GM10248 (cell line): ENCODE measurements at regions not wholly inside any gene's neighbourhood (a gene's known extent, or its start where the extent isn't known, plus 50 kb on each side); places are given as distances from the start of the nearest gene placed in this dataset.

Experiments used
- CTCF ChIA-PET: fragments of 300-600 bp; sonication (Branson Sonifier 250); formaldehyde crosslinking; extraction: SDS; loops from one replicate; lab custom pipeline; 2021; ENCODE audit warnings: antibody characterized with exemption; lab: Yijun Ruan, JAX
- POLR2A ChIA-PET: fragments of 350-650 bp; sonication (Branson Sonifier 250); formaldehyde crosslinking; extraction: SDS; loops from one replicate; lab custom pipeline; 2020; ENCODE audit warnings: antibody characterized with exemption; lab: Yijun Ruan, JAX
- DNase-seq: peaks from one replicate; pipeline ENCODE4 v3.0.0; 2012; ENCODE audit errors: extremely low spot score
- CTCF ChIP-seq: IDR thresholded peaks from 2 replicates; pipeline ENCODE4 v1.5.1; 2012; ENCODE audit warnings: mild to moderate bottlenecking, low read depth; ENCODE audit errors: extremely low read depth, missing control alignments, control extremely low read depth

GRCh38 chr6:23350752-23351453, 775.1 kb upstream of the NRSN1 start:
- POLR2A ChIA-PET: no interaction called here

GRCh38 chr6:23354004-23354403, 772.0 kb upstream of the NRSN1 start:
- ChIA-PET POLR2A (no interaction called here), CTCF (no interaction called here)
- DNase-seq: no peak
- no peak for TF ChIP-seq CTCF

More at GRCh38 chr6:23350752-23351453, 775.1 kb upstream of the NRSN1 start:
- CTCF ChIA-PET: no interaction called here
- no peak for TF ChIP-seq CTCF
- no peak for DNase-seq

- no peak for DNase-seq
- POLR2A ChIA-PET: no interaction called here
- CTCF ChIA-PET: no interaction called here
- TF ChIP-seq CTCF: no peak
These were observed 768.7 kb upstream of the NRSN1 start for GRCh38 chr6:23357185-23357766.

- POLR2A ChIA-PET: no interaction called here
- no peak for DNase-seq
- no peak for TF ChIP-seq CTCF
- CTCF ChIA-PET: interaction anchor here (0.7 to 0.8 kb wide), 2 partner anchors 9 to 31 kb away, joined by 3 to 4 read pairs; no protein-coding TSS in a partner anchor
These were observed 760.3 kb upstream of the NRSN1 start for GRCh38 chr6:23365732-23366131.

GRCh38 chr6:23367311-23367710, 758.7 kb upstream of the NRSN1 start:
- ChIA-PET POLR2A (no interaction called here), CTCF (no interaction called here)
- no peak for DNase-seq
- no peak for TF ChIP-seq CTCF

- CTCF ChIA-PET: interaction anchor here (1.2 kb wide), 1 partner anchor 18 kb away, joined by 3 read pairs; no protein-coding TSS in a partner anchor
- POLR2A ChIA-PET: no interaction called here
- TF ChIP-seq CTCF: no peak
- DNase-seq: no peak
These were observed 757.5 kb upstream of the NRSN1 start for GRCh38 chr6:23368557-23368956.
